ENCODE measurements at regions not wholly inside any gene's neighbourhood (a gene's known extent, or its start where the extent isn't known, plus 50 kb on each side); places are given as distances from the start of the nearest gene placed in this dataset.

DNA sequence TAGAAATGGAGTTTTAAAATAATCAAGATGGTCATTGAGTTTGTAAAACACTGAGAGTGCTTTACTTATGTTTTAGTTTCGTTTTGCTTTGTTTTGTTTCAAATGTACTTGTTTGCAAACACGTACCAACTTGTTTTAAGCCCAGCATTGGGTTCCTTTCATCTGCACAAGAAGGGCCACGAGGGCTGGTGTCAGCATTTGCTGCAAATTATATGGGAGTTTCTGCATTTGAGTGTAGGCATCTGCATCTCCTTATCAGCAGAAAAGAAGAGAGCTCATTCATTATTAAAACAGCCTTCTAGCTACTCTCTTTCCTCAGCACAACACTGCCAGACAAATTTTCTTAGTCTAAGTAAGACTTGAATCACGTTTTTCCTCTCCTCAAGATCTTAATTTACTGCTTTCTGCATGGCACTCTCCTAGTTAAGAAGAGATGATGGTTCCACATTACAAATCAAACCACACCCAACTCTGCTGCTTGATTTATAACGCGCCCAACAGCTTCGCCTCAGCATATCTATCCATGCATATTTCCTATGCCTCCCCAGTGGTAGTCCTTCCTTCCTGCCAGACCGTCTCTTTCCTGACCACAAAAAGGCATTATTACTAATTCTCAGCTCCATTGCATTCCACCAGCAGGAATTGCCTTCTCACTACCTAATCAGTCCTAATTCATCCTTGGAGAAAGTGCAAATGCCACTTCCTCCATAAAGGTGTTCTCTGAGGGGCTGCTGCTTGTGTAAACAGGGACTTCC is 95.2 kb upstream of the CAST start:
- TF ChIP-seq POLR2AphosphoS5 (IDR thresholded peaks at IDR 0.05): no peak
- no peak for TF ChIP-seq CTCF (IDR thresholded peaks at IDR 0.05 in 8 of 11, conservative IDR thresholded peaks at IDR 0.05 in 3 of 11)
- TF ChIP-seq POLR2A (IDR thresholded peaks at IDR 0.05): no peak
